Hindlimb muscle (tissue), 1 donor: ENCODE measurements at regions not wholly inside any gene's neighbourhood (a gene's known extent, or its start where the extent isn't known, plus 50 kb on each side); places are given as distances from the start of the nearest gene placed in this dataset.
"Not testable (repeated sequence)": the region's sequence is repeated elsewhere in the genome, so short reads cannot be mapped to it uniquely, and the experiment has no call there.

ENCODE experiments used
- DNase-seq: peaks from one replicate; pipeline ENCODE4 v3.0.0-alpha.2; 2013

DNA sequence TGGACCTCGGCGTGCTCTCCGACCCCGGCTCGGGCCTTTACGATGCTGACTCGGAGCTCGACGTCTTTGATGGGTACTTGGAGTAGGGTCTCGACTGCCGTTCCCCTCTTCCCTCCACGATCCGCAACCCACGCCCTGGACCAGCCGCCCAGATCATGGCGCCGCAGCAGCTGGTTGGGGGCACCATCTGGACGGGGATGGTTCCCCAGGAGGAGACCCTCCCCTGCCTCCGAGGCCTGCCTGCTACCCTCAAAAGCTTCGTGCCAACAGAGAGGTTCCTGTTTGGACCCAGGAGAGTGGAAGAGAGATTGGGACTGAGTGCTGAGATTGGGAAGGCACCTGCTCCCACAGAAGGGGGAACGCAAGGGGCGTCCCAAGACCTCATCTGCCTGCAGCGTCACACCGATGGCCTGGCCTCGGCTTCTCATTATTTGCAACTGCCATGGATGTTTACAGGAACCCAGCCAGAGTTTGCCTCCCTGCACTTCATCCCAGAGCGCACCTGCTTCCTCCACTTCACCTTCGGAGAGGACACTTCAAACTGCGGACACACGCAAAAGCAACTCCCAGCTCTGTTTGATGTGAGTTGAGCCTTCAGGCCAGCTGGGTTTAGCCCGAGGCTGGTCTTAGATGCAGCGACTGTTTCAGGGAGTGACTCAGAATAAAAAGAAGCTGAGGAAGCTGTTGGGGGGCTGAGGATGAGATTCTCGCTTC is 58.9 kb downstream of the GOLGA6L7 start:
- DNase-seq, result peak; percentile 8

DNA sequence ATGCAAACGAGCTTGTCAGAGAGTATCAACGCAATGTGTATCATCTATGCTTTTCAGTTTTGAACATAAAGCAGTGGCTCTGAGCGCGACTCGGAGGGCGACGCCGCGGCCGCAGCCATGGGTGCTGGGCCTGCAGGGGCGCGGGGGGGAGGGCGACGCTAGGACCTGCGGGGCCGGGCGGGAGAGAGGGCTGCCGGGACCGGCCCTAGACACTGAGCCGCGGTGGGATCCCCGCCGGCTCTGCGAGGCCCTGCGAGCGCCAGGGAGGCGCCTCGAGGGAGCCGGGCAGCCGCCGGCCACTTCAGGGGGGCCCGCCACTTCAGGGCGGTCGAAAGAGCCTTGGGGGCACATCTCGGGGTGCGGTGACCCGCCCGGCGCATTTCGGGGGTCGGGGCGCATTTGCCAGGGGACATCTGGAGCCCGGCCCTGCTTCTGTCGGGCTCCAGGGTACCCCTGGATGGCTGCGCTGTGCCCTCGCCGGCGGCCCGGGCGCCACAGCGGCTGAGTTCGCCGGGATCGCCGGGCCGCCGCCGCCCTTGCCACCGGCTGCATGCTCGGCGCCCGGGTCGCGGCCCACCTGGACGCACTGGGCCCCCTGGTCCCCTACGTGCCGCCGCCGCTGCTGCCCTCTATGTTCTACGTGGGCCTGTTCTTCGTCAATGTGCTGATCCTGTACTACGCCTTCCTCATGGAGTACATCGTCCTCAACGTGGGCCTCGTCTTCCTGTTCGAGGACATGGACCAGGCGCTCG is 59.6 kb downstream of the GOLGA6L7 start:
- DNase-seq, result not testable (repeated sequence)

DNA sequence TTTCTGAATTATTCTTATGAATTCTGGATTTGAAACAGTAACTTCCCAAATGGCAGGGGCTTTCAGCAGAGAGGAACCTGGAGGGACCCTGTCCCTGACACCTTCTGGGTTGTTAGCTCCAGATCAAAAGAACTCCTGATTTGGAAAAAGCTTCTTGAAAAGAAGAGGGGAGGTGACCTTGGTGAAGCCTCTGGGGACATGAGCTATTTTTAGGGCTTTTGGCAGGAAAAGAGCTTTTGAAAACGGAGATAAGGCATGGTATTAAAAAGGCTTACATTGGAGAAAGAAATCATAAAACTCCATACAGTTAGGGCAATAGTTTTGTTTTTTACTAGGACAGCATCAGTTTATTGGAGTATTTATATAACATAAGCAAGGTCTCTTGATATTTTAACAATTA is 60.3 kb downstream of the GOLGA6L7 start:
- not testable (repeated sequence) for DNase-seq

DNA sequence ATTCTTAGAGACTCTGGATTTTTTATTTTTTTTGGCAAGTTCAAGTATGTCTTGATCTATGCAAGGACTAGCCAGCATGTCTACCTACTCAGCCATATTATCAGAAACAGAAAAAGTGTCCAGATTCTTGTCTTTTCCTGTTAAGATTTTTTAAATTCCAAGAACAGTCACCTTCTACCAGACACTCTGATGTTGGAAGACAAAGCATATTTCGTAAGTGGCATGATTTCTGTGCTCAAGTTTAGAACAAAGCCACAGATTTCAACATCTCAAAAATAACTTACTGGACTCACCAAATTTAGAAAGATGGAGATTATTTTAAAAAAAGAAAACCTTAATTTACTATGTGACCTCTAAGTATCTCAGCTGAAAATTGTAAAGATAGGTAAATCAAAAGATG is 61.9 kb downstream of the GOLGA6L7 start:
- no peak for DNase-seq

DNA sequence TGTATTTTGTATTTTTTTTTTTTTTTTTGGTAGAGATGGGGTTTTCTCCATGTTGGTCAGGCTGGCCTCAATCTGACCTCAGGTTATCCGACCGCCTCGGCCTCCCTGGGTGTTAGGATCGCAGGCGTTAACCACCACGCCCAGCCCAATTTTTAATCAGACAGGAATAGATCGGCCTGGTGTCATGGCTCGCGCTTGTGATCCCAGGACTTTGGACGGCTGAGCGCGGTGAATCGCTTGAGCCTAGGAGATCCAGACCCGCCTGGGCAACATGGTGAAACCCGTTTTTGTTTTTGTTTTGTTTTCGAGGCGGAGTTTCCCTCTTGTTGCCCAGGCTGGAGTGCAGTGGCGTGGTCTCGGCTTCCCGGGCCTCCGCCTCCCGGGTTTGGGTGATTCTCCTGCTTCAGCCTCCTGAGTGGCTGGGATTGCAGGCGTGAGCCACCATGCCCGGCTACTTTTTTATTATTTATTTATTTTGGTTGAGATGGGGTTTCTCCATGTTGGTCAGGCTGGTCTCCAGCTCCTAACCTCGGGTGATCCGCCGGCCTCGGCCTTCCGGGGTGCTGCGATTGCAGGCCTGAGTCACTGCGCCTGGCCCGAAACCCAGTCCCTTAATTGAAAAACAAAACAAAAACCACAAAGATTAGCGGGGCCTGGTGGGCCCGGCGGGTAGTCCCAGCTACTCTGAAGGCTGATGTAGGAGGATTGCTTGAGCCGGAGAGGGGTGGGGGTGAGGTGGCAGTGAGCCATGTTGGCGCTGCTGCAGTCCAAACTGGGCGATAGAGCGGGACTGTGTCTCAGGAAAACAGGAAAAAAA is 63.9 kb downstream of the GOLGA6L7 start:
- not testable (repeated sequence) for DNase-seq

DNA sequence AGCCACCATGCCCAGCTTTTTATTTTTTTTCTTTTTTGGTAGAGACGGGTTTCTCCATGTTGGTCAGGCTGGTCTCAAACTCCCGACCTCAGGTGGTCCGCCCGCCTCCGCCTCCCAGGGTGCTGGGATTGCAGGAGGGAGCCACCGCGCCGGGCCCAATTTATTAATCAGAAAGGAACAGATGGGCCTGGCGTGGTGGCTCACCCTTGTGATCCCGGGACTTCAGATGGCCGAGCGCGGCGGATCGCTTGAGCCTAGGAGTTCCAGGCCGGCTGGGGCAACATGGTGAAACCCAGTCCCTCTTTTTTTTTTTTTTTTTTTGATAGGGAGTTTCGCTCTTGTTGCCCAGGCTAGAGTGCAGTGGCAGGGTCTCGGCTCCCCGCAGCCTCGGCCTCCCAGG is 64.6 kb downstream of the GOLGA6L7 start:
- no peak for DNase-seq

DNA sequence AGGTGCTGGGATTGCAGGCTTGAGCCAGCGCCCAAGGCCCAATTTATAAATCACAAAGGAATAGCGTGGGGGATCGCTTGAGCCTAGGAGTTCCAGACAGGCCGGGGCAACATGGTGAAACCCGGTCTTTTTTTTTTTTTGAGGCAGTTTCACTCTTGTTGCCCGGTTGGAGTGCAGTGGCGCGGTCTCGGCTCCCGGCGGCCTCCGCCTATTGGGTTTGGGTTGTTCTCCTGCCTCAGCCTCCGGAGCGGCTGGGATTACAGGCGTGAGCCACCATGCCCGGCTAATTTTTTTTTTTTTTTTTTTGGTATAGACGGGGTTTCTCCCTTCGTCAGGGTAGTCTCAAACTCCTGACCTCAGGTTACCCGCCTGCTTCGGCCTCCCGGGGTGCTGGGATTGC is 65.0 kb downstream of the GOLGA6L7 start:
- DNase-seq, result no peak

DNA sequence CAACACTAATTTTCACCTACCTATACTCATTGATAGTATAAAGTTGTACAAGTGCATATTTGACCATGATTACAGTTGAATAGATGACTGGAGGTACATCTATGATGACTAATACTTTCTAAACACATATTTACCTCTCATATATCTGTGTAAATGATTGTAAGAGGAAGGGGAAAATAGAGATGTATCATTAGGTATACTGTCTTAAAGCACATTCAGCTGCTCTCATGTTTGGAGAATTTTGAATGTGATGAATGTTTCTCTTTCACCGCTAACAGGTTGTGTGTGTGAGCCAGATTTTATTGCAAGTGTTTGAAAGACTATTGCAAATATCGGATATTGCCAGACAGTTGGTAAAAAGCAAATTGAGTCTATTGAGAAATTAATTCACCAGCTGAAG is 66.2 kb upstream of the GOLGA8M start:
- DNase-seq, result not testable (repeated sequence)

DNA sequence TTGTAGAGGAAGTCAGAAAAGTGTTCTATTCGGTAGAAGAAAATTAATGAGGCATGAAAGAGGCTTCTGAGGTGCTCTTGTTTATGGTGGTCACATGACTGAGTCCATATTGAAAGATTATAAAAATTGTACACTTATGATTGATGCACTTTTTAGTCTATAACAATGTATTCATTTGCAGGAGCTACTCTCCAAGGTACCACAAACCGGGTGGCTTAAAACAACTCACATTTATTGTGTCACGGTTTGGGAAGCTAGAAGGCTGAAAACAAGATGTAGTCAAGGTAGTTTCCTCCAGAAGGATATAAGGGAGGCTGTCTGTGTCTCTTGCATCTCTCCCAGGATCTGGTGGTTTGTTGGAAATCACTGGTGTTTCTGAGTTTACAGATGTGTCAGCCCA is 60.6 kb upstream of the GOLGA8M start:
- DNase-seq, result not testable (repeated sequence)
